ENCODE measurements at regions not wholly inside any gene's neighbourhood (a gene's known extent, or its start where the extent isn't known, plus 50 kb on each side); places are given as distances from the start of the nearest gene placed in this dataset.

- Histone ChIP-seq H3F3A (replicated peaks; ENCODE audit: low read depth) (no peaks in the 10 kb centered on the region), H4K20me1 (replicated peaks; ENCODE audit: insufficient read depth) (no peaks in the 10 kb centered on the region), H3K36me3 (ENCODE audit: insufficient read depth) (no peaks in the 10 kb centered on the region), H3K79me2 (replicated peaks; ENCODE audit: insufficient read depth) (no peaks in the 10 kb centered on the region), H3K4me2 (no peak overlapping the region), H3K9me2 (ENCODE audit: insufficient read depth) (no peaks in the 10 kb centered on the region), H3K4me3 (no peak overlapping the region), H3K27me3 (ENCODE audit: insufficient read depth) (no peaks in the 10 kb centered on the region), H3K4me1 (ENCODE audit: insufficient read depth) (peaks cover 6% of the 10 kb centered on the region; the same call in 1 of the 2 replicates), H3K27ac (ENCODE audit: low read depth) (no peak overlapping the region), H2AFZ (peak overlapping the region; percentile 43; the same call in 1 of the 2 replicates)
- TF ChIP-seq ZNF114 (CRISPR knock-in tag; IDR thresholded peaks at IDR 0.05) (no peak), ZNF331 (CRISPR knock-in tag; IDR thresholded peaks at IDR 0.05; ENCODE audit: low read depth) (no peak), POLR2AphosphoS5 (IDR thresholded peaks at IDR 0.05; ENCODE audit: low read depth) (no peak), EZH2 (IDR thresholded peaks at IDR 0.05; ENCODE audit: low read depth, unreplicated experiment) (no peak), CREB1 (CRISPR knock-in tag; IDR thresholded peaks at IDR 0.05; ENCODE audit: low read depth) (no peak), NANOG (IDR thresholded peaks at IDR 0.05; ENCODE audit: borderline replicate concordance) (no peak), ZNF462 (CRISPR knock-in tag; IDR thresholded peaks at IDR 0.05) (no peak), STAT1 (IDR thresholded peaks at IDR 0.05; ENCODE audit: unreplicated experiment) (no peak), EZH2phosphoT487 (IDR thresholded peaks at IDR 0.05; ENCODE audit: unreplicated experiment) (no peak), JUNB (IDR thresholded peaks at IDR 0.05; ENCODE audit: unreplicated experiment) (no peak)
- TF ChIP-seq, protein P1, sequence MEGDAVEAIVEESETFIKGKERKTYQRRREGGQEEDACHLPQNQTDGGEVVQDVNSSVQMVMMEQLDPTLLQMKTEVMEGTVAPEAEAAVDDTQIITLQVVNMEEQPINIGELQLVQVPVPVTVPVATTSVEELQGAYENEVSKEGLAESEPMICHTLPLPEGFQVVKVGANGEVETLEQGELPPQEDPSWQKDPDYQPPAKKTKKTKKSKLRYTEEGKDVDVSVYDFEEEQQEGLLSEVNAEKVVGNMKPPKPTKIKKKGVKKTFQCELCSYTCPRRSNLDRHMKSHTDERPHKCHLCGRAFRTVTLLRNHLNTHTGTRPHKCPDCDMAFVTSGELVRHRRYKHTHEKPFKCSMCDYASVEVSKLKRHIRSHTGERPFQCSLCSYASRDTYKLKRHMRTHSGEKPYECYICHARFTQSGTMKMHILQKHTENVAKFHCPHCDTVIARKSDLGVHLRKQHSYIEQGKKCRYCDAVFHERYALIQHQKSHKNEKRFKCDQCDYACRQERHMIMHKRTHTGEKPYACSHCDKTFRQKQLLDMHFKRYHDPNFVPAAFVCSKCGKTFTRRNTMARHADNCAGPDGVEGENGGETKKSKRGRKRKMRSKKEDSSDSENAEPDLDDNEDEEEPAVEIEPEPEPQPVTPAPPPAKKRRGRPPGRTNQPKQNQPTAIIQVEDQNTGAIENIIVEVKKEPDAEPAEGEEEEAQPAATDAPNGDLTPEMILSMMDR (conservative IDR thresholded peaks at IDR 0.05; ENCODE audit: low read depth in 2 of 2) = no peak
- TF ChIP-seq, protein P2, sequence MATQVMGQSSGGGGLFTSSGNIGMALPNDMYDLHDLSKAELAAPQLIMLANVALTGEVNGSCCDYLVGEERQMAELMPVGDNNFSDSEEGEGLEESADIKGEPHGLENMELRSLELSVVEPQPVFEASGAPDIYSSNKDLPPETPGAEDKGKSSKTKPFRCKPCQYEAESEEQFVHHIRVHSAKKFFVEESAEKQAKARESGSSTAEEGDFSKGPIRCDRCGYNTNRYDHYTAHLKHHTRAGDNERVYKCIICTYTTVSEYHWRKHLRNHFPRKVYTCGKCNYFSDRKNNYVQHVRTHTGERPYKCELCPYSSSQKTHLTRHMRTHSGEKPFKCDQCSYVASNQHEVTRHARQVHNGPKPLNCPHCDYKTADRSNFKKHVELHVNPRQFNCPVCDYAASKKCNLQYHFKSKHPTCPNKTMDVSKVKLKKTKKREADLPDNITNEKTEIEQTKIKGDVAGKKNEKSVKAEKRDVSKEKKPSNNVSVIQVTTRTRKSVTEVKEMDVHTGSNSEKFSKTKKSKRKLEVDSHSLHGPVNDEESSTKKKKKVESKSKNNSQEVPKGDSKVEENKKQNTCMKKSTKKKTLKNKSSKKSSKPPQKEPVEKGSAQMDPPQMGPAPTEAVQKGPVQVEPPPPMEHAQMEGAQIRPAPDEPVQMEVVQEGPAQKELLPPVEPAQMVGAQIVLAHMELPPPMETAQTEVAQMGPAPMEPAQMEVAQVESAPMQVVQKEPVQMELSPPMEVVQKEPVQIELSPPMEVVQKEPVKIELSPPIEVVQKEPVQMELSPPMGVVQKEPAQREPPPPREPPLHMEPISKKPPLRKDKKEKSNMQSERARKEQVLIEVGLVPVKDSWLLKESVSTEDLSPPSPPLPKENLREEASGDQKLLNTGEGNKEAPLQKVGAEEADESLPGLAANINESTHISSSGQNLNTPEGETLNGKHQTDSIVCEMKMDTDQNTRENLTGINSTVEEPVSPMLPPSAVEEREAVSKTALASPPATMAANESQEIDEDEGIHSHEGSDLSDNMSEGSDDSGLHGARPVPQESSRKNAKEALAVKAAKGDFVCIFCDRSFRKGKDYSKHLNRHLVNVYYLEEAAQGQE (IDR thresholded peaks at IDR 0.05; ENCODE audit: unreplicated experiment) = no peak
- TF ChIP-seq, protein P3, sequence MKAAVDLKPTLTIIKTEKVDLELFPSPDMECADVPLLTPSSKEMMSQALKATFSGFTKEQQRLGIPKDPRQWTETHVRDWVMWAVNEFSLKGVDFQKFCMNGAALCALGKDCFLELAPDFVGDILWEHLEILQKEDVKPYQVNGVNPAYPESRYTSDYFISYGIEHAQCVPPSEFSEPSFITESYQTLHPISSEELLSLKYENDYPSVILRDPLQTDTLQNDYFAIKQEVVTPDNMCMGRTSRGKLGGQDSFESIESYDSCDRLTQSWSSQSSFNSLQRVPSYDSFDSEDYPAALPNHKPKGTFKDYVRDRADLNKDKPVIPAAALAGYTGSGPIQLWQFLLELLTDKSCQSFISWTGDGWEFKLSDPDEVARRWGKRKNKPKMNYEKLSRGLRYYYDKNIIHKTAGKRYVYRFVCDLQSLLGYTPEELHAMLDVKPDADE (IDR thresholded peaks at IDR 0.05) = no peak
- Mint-ChIP-seq H3K27me3 (ENCODE audit: insufficient read depth, low read depth, poor library complexity) (peaks cover 2% of the 10 kb centered on the region), H3K36me3 (ENCODE audit: low read depth) (no peaks in the 10 kb centered on the region), H3K9me3 (no peaks in the 10 kb centered on the region), H3K27ac (no peak overlapping the region), H3K4me3 (no peak overlapping the region), H3K4me1 (peaks cover 5% of the 10 kb centered on the region; the same call in 2 of the 3 replicates)
- ATAC-seq (no peak), DNase-seq (ENCODE audit: low spot score) (no peak)
These were observed 243.9 kb upstream of the ATXN7L3B start for GRCh38 chr12:74293689-74294131.

All from GM23338 (cell line).